NB4 (cell line): ENCODE measurements at regions not wholly inside any gene's neighbourhood (a gene's known extent, or its start where the extent isn't known, plus 50 kb on each side); places are given as distances from the start of the nearest gene placed in this dataset.
"Not testable (repeated sequence)": the region's sequence is repeated elsewhere in the genome, so short reads cannot be mapped to it uniquely, and the experiment has no call there.

ENCODE experiments used
- CTCF ChIP-seq: IDR thresholded peaks from one replicate; pipeline ENCODE4 v1.5.1; 2012; ENCODE audit warnings: low read depth, low read length
- POLR2A ChIP-seq: IDR thresholded peaks from 2 replicates; pipeline ENCODE4 v1.6.1; 2011; ENCODE audit warnings: mild to moderate bottlenecking; ENCODE audit not compliant: insufficient read length; ENCODE audit errors: extremely low read depth

GRCh38 chr7:113336838-113337237 lies 218.5 kb upstream of the SMIM30 start:
- TF ChIP-seq CTCF, POLR2A: not testable (repeated sequence)
